Fibroblast of pulmonary artery (primary cell): ENCODE measurements at regions not wholly inside any gene's neighbourhood (a gene's known extent, or its start where the extent isn't known, plus 50 kb on each side); places are given as distances from the start of the nearest gene placed in this dataset.

Source experiments
- DNase-seq: peaks from one replicate; pipeline ENCODE4 v3.0.0-alpha.2; 2010; ENCODE audit warnings: low read depth
- H3K4me3 ChIP-seq: replicated peaks from 2 replicates; pipeline ENCODE4 v1.5.1; 2011; ENCODE audit warnings: low read depth, mild to moderate bottlenecking, control low read depth, low read length, moderate library complexity
- TF ChIP-seq, protein P1 (sequence below): IDR thresholded peaks from 2 replicates; pipeline ENCODE4 v1.5.1; 2011; ENCODE audit warnings: mild to moderate bottlenecking, control low read depth, low read length, inconsistent platforms; ENCODE audit errors: missing control alignments

DNA sequence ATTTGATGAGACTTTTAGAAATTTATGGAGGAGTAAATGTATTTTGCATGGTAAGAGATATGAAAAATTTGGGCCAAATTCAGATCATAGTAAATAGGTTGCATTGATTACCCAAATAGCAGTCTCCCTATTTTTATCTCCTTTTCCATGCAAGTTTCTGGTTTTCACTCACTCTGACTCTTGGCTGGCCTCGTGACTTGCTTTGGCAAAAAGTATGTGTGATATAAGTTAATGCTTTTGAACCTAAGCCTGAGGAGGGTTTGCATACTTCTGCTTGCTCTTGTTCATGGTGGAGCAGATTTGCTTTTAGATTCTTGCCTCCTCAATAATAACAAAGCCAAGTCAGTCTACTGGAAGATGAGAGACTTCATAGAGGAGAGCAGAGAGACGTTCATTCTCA lies 1045.9 kb upstream of the CDH8 start:
- TF ChIP-seq, protein P1, sequence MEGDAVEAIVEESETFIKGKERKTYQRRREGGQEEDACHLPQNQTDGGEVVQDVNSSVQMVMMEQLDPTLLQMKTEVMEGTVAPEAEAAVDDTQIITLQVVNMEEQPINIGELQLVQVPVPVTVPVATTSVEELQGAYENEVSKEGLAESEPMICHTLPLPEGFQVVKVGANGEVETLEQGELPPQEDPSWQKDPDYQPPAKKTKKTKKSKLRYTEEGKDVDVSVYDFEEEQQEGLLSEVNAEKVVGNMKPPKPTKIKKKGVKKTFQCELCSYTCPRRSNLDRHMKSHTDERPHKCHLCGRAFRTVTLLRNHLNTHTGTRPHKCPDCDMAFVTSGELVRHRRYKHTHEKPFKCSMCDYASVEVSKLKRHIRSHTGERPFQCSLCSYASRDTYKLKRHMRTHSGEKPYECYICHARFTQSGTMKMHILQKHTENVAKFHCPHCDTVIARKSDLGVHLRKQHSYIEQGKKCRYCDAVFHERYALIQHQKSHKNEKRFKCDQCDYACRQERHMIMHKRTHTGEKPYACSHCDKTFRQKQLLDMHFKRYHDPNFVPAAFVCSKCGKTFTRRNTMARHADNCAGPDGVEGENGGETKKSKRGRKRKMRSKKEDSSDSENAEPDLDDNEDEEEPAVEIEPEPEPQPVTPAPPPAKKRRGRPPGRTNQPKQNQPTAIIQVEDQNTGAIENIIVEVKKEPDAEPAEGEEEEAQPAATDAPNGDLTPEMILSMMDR, result no peak
- DNase-seq, result no peak
- no peak overlapping the region for H3K4me3 ChIP-seq

DNA sequence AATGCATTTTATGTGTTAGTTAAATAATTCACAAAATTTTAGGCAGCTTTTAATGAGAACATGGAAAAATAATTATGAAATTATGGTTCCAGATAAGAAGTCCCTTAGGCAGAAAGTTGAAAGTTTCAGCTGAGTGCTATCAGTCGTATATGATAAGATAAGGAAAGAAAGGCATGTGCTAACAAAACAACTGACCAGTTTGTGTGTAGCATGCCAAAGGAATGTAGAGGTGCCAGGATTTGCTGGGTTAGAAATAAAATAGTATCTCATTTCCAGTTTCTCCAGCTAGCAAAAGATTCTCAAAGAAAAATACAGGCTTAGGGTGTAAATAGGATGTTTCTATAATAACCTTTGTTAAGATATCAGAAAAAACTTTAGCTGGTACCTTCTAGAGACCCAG lies 1044.5 kb upstream of the CDH8 start:
- TF ChIP-seq, protein P1, result no peak
- no peak overlapping the region for H3K4me3 ChIP-seq
- no peak for DNase-seq

DNA sequence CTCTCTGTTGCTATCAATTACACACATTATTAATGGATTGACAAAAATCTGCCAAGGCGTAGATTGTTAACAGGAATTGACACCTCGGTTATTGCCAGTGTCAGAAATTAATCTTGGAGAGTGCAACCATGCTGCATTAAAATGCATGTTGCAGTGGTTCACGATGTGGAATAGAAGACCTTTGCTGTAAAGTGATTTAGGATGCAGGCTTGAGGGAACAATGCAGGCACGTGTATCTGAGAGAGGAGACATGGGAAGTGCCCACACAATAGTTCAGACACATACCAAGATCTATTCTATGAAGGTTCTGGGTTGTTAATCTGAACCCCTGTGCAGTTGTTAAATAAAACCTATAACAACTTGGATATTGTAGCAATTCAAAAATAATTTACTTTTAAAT lies 1032.8 kb upstream of the CDH8 start:
- DNase-seq, result no peak
- H3K4me3 ChIP-seq, result no peak overlapping the region
- TF ChIP-seq, protein P1, result no peak

DNA sequence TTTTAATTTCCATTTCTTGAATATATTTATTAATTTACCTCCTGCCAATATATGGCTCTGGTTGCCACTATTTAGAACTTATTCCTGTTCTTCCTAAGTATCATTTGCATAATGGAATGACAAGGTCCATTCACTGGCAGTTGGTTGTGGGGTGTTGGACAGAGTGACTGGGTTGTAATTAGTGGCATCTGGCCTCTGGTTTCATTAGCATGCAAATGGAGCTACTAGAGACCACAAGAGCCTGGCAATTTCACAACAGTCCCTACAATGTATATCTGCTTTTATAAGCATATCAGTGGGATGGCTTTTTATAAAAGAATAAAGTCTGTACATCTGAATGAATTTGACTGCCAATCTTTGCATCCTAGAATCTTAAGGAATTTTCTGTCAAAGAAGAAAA lies 1030.9 kb upstream of the CDH8 start:
- TF ChIP-seq, protein P1, result no peak
- DNase-seq, result no peak
- no peak overlapping the region for H3K4me3 ChIP-seq

DNA sequence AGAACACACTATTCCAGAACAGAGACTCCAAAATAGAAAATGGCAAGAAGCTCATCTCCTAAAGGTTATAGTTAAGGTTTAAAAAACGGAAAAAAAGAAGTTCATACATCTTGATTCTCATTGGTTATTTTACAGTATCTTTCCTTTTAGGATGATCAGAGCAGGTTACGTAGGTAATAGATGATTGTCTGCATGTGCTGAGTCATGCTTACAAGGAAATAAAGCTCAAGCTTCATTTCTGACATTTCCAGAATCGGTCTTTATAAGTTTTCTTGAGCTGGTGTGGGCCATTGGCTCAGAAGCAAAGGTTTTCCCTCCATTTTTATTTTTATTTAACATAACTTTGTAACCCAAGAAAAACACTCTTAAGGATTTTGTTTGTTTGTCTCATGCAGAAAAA lies 1030.3 kb upstream of the CDH8 start:
- no peak for DNase-seq
- TF ChIP-seq, protein P1, result no peak
- no peak overlapping the region for H3K4me3 ChIP-seq

DNA sequence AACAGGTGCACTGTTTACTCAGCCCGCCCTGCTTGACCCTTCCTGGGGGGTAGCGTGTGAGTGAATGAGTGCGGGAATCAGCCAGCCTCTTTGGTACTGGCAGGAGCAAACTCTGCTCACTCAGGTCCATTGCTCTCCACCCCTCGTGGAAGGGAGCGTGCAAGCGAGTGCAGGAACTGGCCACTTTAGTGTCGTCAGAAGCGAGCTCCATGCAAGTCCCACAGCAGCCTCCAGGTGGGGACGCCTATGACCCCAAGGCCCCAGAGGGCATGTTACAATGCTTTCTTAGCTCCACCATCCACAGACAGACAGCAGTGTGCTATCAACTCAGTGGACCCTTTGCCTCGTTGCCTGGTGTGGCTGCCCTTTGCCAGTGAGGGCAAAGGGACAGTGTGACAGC lies 1025.1 kb upstream of the CDH8 start:
- DNase-seq, result no peak
- TF ChIP-seq, protein P1, result no peak
- no peak overlapping the region for H3K4me3 ChIP-seq

DNA sequence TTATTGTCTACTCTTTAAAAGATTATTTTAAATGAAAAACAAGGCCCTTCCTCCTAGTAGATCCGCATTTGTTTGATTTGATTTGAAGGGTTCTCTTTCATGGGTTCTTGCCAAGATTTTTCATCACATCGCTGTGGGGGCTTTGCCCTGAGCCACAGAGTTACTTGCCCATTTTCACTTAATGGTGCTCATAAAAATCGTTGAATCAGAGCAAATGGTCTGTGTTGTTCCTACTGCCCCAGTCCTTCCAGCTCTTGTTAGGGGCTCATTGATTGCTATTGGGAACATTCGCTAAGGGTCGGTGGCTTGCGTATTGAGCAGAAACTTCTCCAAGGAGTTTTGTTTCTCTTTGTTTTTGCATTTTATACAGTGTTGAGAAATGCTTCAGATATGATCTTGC lies 1023.4 kb upstream of the CDH8 start:
- DNase-seq, result no peak
- no peak overlapping the region for H3K4me3 ChIP-seq
- TF ChIP-seq, protein P1, result no peak
